Large intestine (tissue), 3 donors: ENCODE measurements at regions not wholly inside any gene's neighbourhood (a gene's known extent, or its start where the extent isn't known, plus 50 kb on each side); places are given as distances from the start of the nearest gene placed in this dataset.

Experiments used
- DNase-seq, 2 donors: peaks; one replicate each; pipeline versions ENCODE4 v3.0.0 to v3.0.0-alpha.2; 2013
- H3K27ac ChIP-seq: one replicate; pipeline ENCODE4 v1.5.1; 2013; ENCODE audit warnings: low read length
- H3K27me3 ChIP-seq: 2 replicates; pipeline ENCODE4 v1.6.1; 2013; ENCODE audit warnings: low read length; ENCODE audit not compliant: control insufficient read depth, insufficient read depth
- H3K36me3 ChIP-seq: 2 replicates; pipeline ENCODE4 v1.6.1; 2013; ENCODE audit warnings: low read length; ENCODE audit not compliant: control insufficient read depth, insufficient read depth
- H3K4me1 ChIP-seq: one replicate; pipeline ENCODE4 v1.6.1; 2013; ENCODE audit warnings: low read length; ENCODE audit not compliant: control insufficient read depth, insufficient read depth
- H3K4me3 ChIP-seq: one replicate; pipeline ENCODE4 v1.5.1; 2013; ENCODE audit warnings: low read length
- H3K9me3 ChIP-seq: one replicate; pipeline ENCODE4 v1.6.1; 2013; ENCODE audit warnings: mild to moderate bottlenecking, low read depth, low read length, moderate library complexity; ENCODE audit not compliant: control insufficient read depth
- WGBS: methylation state at CpG from one replicate; pipeline ENCODE4 v1.1.5; 2013; ENCODE audit warnings: low lambda C conversion rate; ENCODE audit not compliant: insufficient coverage; 5-methylcytosine and 5-hydroxymethylcytosine counted together

DNA sequence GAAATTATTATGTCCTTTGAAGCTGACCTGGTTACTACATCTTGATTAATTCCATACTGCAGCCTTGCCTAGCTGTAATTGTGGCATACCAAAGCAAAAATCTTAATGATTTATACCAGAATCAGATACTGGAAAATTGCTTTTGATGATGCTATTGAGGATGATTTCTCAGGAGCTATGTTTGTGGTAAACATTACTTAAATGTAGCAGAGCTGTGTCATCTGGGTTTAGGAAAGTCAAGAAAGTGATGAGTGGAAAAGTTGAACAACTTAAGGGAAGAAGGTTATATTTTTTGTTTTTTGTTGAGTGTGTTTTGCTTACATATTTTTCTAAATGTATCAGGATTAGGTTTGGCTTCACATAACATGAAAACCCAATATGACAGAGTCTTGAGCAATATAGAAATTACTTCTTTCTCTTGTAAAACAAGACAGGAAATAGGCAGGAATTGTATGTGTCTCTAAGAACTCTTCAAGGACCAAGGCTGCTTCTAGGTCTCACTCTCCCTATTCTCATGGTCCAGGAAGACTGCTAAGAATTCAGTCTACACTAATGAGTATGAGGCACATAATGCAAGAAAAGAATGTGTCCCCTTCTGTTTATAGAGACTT lies 87.6 kb upstream of the MTPN start:
- H3K27me3 ChIP-seq = no peaks in the 10 kb centered on the region
- no peak for DNase-seq
- no peak overlapping the region for H3K27ac ChIP-seq
- no peaks in the 10 kb centered on the region for H3K9me3 ChIP-seq
- H3K4me1 ChIP-seq = no peaks in the 10 kb centered on the region
- H3K4me3 ChIP-seq = no peak overlapping the region
- no peaks in the 10 kb centered on the region for H3K36me3 ChIP-seq

DNA sequence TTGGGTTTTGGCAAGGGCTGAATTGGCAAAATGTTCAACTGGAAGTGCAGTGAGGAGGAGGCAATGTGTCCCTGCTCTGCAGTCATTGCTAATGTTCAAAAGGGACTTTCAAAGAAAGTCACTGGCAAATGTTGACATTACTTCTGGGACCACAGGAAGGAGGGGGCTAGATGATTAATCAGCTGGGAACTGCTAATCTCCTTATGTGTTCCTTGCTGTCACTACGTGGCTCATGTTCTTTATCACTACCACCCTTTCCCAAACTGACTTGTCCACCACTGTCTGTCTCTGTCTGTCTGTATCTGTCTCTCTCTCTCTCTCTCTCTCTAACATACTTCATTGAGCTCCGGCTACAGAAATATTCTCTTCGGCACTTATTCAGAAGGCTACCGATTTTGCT lies 86.9 kb upstream of the MTPN start:
- H3K27me3 ChIP-seq = no peaks in the 10 kb centered on the region
- no peaks in the 10 kb centered on the region for H3K4me1 ChIP-seq
- no peak overlapping the region for H3K27ac ChIP-seq
- H3K4me3 ChIP-seq = no peak overlapping the region
- DNase-seq = no peak
- H3K36me3 ChIP-seq = no peaks in the 10 kb centered on the region
- no CpG with 5 or more reads among the region's 4 CpGs for WGBS
- no peaks in the 10 kb centered on the region for H3K9me3 ChIP-seq

- no peaks in the 10 kb centered on the region for H3K36me3 ChIP-seq
- no peaks in the 10 kb centered on the region for H3K27me3 ChIP-seq
- no peaks in the 10 kb centered on the region for H3K4me1 ChIP-seq
- 71% methylated on average over 1 of the region's 3 CpGs for WGBS
- H3K27ac ChIP-seq = no peak overlapping the region
- H3K9me3 ChIP-seq = no peaks in the 10 kb centered on the region
- DNase-seq = no peak
- no peak overlapping the region for H3K4me3 ChIP-seq
Observed at GRCh38 chr7:136063326-136063666, 86.1 kb upstream of the MTPN start.

- H3K36me3 ChIP-seq = no peaks in the 10 kb centered on the region
- H3K4me1 ChIP-seq = no peaks in the 10 kb centered on the region
- no peaks in the 10 kb centered on the region for H3K27me3 ChIP-seq
- no peaks in the 10 kb centered on the region for H3K9me3 ChIP-seq
- no peak for DNase-seq
- no peak overlapping the region for H3K27ac ChIP-seq
- 0% methylated on average over 1 of the region's 4 CpGs for WGBS
- no peak overlapping the region for H3K4me3 ChIP-seq
Observed at GRCh38 chr7:136062625-136063325, 85.6 kb upstream of the MTPN start.

GRCh38 chr7:136061433-136061832 lies 84.3 kb upstream of the MTPN start:
- no peaks in the 10 kb centered on the region for H3K9me3 ChIP-seq
- no peak for DNase-seq
- no peak overlapping the region for H3K4me3 ChIP-seq
- H3K4me1 ChIP-seq = no peaks in the 10 kb centered on the region
- no peak overlapping the region for H3K27ac ChIP-seq
- no peaks in the 10 kb centered on the region for H3K27me3 ChIP-seq
- no CpG with 5 or more reads among the region's 3 CpGs for WGBS
- no peaks in the 10 kb centered on the region for H3K36me3 ChIP-seq

DNA sequence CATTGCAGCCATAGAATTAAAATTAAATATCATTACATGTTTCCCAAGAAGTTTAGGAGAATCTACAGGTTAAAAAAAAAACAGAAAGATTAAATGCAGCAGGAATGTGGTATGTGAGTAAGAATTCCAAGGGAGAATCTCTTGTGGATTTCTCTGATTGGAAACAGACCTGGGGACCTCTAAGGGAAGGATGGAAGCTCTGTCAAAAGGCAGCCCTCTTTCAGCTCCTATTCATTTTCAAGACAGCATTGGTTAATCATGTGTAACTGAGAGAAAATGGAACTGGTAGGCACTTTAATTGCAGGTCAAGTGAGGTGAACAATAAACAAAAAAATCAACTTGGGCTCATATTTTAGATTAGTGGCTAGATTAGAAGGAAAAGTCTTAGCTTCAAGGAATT lies 81.4 kb upstream of the MTPN start:
- no peak for DNase-seq
- Histone ChIP-seq H3K9me3 (no peaks in the 10 kb centered on the region), H3K4me3 (no peak overlapping the region), H3K27ac (no peak overlapping the region), H3K4me1 (no peaks in the 10 kb centered on the region), H3K27me3 (no peaks in the 10 kb centered on the region), H3K36me3 (no peaks in the 10 kb centered on the region)

GRCh38 chr7:136057509-136057908 lies 80.3 kb upstream of the MTPN start:
- DNase-seq = no peak
- no peak overlapping the region for H3K4me3 ChIP-seq
- no peaks in the 10 kb centered on the region for H3K4me1 ChIP-seq
- H3K27ac ChIP-seq = no peak overlapping the region
- H3K9me3 ChIP-seq = no peaks in the 10 kb centered on the region
- WGBS = 85% methylated on average over 3 of the region's 6 CpGs
- no peaks in the 10 kb centered on the region for H3K36me3 ChIP-seq
- no peaks in the 10 kb centered on the region for H3K27me3 ChIP-seq

- no peak overlapping the region for H3K27ac ChIP-seq
- no peaks in the 10 kb centered on the region for H3K27me3 ChIP-seq
- no peak overlapping the region for H3K4me3 ChIP-seq
- H3K9me3 ChIP-seq = no peaks in the 10 kb centered on the region
- no peak for DNase-seq
- WGBS = 79% methylated on average over 2 of the region's 6 CpGs
- no peaks in the 10 kb centered on the region for H3K4me1 ChIP-seq
- no peaks in the 10 kb centered on the region for H3K36me3 ChIP-seq
Observed at GRCh38 chr7:136056651-136057231, 79.6 kb upstream of the MTPN start.

DNA sequence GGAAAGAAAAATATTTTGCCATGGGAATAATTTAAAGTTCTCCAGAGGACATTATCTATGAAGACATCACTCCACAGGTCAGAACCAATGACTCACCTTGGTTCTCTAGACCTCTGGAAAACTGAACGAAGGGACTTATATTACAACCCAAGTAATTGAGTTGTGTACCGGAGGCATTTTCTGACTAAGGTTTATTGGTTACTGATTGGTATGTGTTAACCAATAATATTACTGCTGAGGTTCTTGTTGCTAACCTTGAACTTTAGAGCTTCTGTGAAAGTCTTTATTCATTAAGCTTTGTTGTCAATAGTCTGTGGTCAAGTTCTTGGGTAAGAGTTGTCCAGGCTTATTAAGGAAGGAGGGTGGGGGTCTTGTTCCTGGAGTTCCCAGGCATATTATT lies 78.1 kb upstream of the MTPN start:
- WGBS = no CpG with 5 or more reads among the region's 2 CpGs
- Histone ChIP-seq H3K4me3 (no peak overlapping the region), H3K4me1 (no peaks in the 10 kb centered on the region), H3K27me3 (no peaks in the 10 kb centered on the region), H3K27ac (no peak overlapping the region), H3K36me3 (no peaks in the 10 kb centered on the region), H3K9me3 (no peaks in the 10 kb centered on the region)
- DNase-seq = no peak

GRCh38 chr7:136053689-136054485 lies 76.7 kb upstream of the MTPN start:
- Histone ChIP-seq H3K27me3 (no peaks in the 10 kb centered on the region), H3K36me3 (no peaks in the 10 kb centered on the region), H3K9me3 (no peaks in the 10 kb centered on the region), H3K27ac (no peak overlapping the region), H3K4me1 (no peaks in the 10 kb centered on the region), H3K4me3 (no peak overlapping the region)
- no peak for DNase-seq
- no CpG with 5 or more reads among the region's 6 CpGs for WGBS
